ENCODE measurements at regions not wholly inside any gene's neighbourhood (a gene's known extent, or its start where the extent isn't known, plus 50 kb on each side); places are given as distances from the start of the nearest gene placed in this dataset.

DNA sequence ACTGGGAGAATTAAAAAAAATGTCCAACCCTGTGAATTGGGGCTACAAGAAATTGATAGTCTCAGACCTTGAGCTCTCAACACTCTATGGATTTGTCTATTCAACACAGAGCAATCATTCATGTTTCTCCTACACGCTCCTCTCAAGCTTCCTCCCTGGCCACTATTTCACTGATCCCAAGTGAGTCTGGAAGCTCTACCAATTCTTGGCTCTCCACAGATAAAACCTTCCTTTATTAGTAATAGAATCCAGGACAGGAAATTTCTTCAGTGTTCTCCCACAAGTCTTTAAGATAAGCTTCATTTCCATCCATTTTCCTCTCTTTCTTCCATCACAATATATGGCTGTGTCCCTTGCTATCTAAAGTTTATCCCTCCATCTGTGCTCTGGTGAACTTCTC lies 215.1 kb upstream of the PAPPA start:
- H3K36me3 Mint-ChIP-seq (ENCODE audit: insufficient read depth, unreplicated experiment): no peaks in the 10 kb centered on the region
- no peak overlapping the region for H3K27ac Mint-ChIP-seq (ENCODE audit: unreplicated experiment)
- no TSS peak for BruUV-seq (replicated peaks)
- no peak overlapping the region for H3K4me3 Mint-ChIP-seq (ENCODE audit: low read depth, unreplicated experiment)
- CTCF ChIA-PET: no interaction called here
- no peak for DNase-seq
- H3K4me1 Mint-ChIP-seq (ENCODE audit: low read depth, unreplicated experiment): peaks cover 11% of the 10 kb centered on the region
- intact Hi-C loops (cut with micrococcal nuclease; ENCODE audit: unreplicated experiment): no loop called here
- TF ChIP-seq, protein P1, sequence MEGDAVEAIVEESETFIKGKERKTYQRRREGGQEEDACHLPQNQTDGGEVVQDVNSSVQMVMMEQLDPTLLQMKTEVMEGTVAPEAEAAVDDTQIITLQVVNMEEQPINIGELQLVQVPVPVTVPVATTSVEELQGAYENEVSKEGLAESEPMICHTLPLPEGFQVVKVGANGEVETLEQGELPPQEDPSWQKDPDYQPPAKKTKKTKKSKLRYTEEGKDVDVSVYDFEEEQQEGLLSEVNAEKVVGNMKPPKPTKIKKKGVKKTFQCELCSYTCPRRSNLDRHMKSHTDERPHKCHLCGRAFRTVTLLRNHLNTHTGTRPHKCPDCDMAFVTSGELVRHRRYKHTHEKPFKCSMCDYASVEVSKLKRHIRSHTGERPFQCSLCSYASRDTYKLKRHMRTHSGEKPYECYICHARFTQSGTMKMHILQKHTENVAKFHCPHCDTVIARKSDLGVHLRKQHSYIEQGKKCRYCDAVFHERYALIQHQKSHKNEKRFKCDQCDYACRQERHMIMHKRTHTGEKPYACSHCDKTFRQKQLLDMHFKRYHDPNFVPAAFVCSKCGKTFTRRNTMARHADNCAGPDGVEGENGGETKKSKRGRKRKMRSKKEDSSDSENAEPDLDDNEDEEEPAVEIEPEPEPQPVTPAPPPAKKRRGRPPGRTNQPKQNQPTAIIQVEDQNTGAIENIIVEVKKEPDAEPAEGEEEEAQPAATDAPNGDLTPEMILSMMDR (IDR thresholded peaks at IDR 0.05; ENCODE audit: unreplicated experiment): no peak
- no peaks in the 10 kb centered on the region for H3K27me3 Mint-ChIP-seq (ENCODE audit: unreplicated experiment)
- peaks cover 11% of the 10 kb centered on the region for H3K9me3 Mint-ChIP-seq (ENCODE audit: low read depth, unreplicated experiment)

DNA sequence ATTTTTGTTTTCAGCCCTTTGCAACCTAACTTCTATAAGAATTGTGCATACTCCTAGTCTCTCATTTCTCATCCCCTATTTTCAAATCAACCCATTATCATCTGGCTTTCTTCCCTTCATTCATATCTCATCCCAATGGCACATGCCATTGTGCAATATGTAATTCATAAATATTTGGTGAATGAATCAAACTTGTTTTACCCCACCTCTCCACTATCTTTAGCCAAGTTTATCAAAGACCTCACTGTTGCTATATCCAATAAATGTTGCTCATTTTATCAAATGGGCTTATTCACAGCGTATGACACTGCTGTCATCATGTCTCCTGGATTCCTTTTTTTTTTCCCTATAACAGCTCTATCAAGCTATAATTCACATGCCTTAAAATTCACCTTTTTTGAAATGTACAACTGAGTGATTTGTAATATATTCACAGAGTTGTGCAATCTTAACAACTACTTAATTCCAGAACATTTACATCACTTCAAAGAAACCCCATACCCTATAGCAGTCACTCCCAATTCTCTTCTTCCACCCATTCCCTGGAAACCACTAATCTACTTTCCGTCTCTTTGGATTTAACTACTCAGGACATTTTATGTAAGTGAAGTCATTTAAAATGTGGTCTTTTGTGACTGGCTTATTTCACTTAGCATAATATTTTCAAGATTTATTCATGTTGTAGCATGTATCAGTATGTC lies 214.4 kb upstream of the PAPPA start:
- no peak for DNase-seq

DNA sequence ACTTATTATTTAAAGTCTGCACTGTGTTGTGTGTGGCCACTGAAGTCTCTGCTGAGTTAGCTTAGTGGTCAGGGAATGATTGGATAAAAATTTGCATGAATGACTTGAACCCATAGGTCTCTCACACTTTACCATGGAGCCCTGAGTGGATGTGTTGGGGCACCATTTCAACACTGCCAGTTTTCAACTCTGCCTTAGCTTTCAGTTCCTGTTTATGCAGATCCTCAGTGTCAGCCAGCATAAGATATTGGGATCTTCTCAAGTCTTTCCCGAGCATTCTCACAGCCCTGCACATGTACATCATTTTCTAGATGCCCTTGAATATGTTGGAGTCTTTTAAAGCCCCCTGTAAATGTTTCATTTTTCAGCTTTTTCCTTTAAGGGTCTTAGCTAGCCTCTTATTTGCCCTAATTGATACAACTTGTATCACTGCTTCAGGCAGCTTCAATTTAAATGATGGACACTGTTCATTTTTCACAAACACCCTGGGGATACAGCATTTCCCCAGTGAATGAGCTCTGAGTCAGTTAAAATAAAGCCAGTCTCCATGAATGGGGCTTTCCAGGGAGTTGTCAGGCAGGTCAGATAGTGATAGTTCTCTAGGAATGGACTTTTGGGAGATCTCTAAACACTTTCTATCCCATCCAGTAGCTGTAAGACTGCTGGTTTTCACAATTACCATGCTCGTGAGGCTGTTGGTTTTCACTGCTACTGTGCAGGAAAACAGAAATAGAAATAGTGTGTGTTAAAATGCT lies 211.9 kb upstream of the PAPPA start:
- TF ChIP-seq, protein P1 (IDR thresholded peaks at IDR 0.05; ENCODE audit: unreplicated experiment): no peak
- H3K27ac Mint-ChIP-seq (ENCODE audit: unreplicated experiment): no peak overlapping the region
- intact Hi-C loops (cut with micrococcal nuclease; ENCODE audit: unreplicated experiment): no loop called here
- peaks cover 13% of the 10 kb centered on the region for H3K9me3 Mint-ChIP-seq (ENCODE audit: low read depth, unreplicated experiment)
- H3K4me3 Mint-ChIP-seq (ENCODE audit: low read depth, unreplicated experiment): no peak overlapping the region
- no TSS peak for BruUV-seq (replicated peaks)
- CTCF ChIA-PET: no interaction called here
- no peak for DNase-seq
- peaks cover 11% of the 10 kb centered on the region for H3K4me1 Mint-ChIP-seq (ENCODE audit: low read depth, unreplicated experiment)
- no peaks in the 10 kb centered on the region for H3K27me3 Mint-ChIP-seq (ENCODE audit: unreplicated experiment)
- no peaks in the 10 kb centered on the region for H3K36me3 Mint-ChIP-seq (ENCODE audit: insufficient read depth, unreplicated experiment)

More for the DNA sequence above, 214.4 kb upstream of the PAPPA start:
- Mint-ChIP-seq H3K27me3 (ENCODE audit: unreplicated experiment) (no peaks in the 10 kb centered on the region), H3K4me1 (ENCODE audit: low read depth, unreplicated experiment) (peaks cover 11% of the 10 kb centered on the region), H3K36me3 (ENCODE audit: insufficient read depth, unreplicated experiment) (no peaks in the 10 kb centered on the region), H3K27ac (ENCODE audit: unreplicated experiment) (no peak overlapping the region), H3K9me3 (ENCODE audit: low read depth, unreplicated experiment) (peaks cover 11% of the 10 kb centered on the region), H3K4me3 (ENCODE audit: low read depth, unreplicated experiment) (no peak overlapping the region)
- no TSS peak for BruUV-seq (replicated peaks)
- TF ChIP-seq, protein P1 (IDR thresholded peaks at IDR 0.05; ENCODE audit: unreplicated experiment): no peak
- CTCF ChIA-PET: no interaction called here
- intact Hi-C loops (cut with micrococcal nuclease; ENCODE audit: unreplicated experiment): no loop called here

DNA sequence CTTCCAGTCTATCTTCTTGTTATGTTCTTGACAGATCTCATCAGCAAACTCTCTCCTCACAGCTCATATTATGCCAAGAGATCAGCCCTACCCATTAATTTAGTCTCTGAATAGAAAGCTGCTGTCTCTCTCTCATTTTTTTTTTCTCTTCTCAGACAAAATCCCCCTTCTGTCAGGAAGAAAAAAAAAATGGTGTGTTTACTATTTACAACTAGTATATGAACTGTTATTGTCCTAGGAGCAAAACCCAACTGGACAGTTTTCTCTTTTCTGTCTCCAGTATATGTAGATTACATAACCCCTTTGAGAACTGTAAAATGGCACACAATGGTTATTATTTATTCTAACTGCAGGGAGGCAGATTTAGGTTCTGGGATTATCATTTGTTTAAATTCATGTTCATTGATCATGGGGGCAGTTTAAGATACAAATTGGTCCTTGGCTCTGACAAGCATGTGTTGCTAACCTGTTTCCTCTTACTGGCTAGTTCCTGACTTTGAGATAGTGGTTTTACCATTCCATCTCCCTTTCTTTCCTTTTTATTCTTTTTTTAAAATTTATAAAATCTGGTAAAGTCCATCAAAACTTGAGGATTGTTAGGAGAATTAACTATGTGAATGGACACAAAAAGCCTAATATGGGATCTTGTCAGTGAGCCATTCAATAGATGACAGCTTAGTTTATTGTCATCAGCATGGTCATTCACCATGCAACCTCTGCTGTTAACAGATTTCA lies 210.0 kb upstream of the PAPPA start:
- Mint-ChIP-seq H3K36me3 (ENCODE audit: insufficient read depth, unreplicated experiment) (no peaks in the 10 kb centered on the region), H3K4me1 (ENCODE audit: low read depth, unreplicated experiment) (peaks cover 11% of the 10 kb centered on the region), H3K27me3 (ENCODE audit: unreplicated experiment) (no peaks in the 10 kb centered on the region), H3K27ac (ENCODE audit: unreplicated experiment) (no peak overlapping the region), H3K4me3 (ENCODE audit: low read depth, unreplicated experiment) (no peak overlapping the region), H3K9me3 (ENCODE audit: low read depth, unreplicated experiment) (peaks cover 14% of the 10 kb centered on the region)
- TF ChIP-seq, protein P1 (IDR thresholded peaks at IDR 0.05; ENCODE audit: unreplicated experiment): no peak
- no peak for DNase-seq
- CTCF ChIA-PET: no interaction called here
- BruUV-seq (replicated peaks): no TSS peak
- intact Hi-C loops (cut with micrococcal nuclease; ENCODE audit: unreplicated experiment): no loop called here

Measured in Calu3 (cell line).